Mesothelial cell of epicardium (in vitro differentiated cells): ENCODE measurements at regions not wholly inside any gene's neighbourhood (a gene's known extent, or its start where the extent isn't known, plus 50 kb on each side); places are given as distances from the start of the nearest gene placed in this dataset.

Source experiments
- DNase-seq, 2 experiments: peaks; one replicate each; pipeline ENCODE4 v3.0.0; 2021; ENCODE audit warnings: low spot score in 2 of 2; ENCODE audit not compliant: unreplicated experiment in 2 of 2
- H3K27ac Mint-ChIP-seq: 2 replicates; pipeline ENCODE4 v1.8.0; 2021; ENCODE audit warnings: mixed read lengths
- H3K27me3 Mint-ChIP-seq: 2 replicates; pipeline ENCODE4 v1.8.0; 2021; ENCODE audit warnings: low read depth, mixed read lengths
- H3K36me3 Mint-ChIP-seq: 2 replicates; pipeline ENCODE4 v1.8.0; 2021; ENCODE audit warnings: mixed read lengths
- H3K4me1 Mint-ChIP-seq: 2 replicates; pipeline ENCODE4 v1.8.0; 2021; ENCODE audit warnings: mixed read lengths
- H3K4me3 Mint-ChIP-seq: 2 replicates; pipeline ENCODE4 v1.8.0; 2021; ENCODE audit warnings: mild to moderate bottlenecking, moderate library complexity, mixed read lengths
- H3K9me3 Mint-ChIP-seq: 2 replicates; pipeline ENCODE4 v1.8.0; 2021; ENCODE audit warnings: mixed read lengths
- TF ChIP-seq, protein P1 (sequence below): fragments of 200-600 bp; sonication (generic); IDR thresholded peaks from one replicate; pipeline ENCODE4 v1.5.0; 2021; ENCODE audit warnings: antibody characterized with exemption; ENCODE audit not compliant: unreplicated experiment

DNA sequence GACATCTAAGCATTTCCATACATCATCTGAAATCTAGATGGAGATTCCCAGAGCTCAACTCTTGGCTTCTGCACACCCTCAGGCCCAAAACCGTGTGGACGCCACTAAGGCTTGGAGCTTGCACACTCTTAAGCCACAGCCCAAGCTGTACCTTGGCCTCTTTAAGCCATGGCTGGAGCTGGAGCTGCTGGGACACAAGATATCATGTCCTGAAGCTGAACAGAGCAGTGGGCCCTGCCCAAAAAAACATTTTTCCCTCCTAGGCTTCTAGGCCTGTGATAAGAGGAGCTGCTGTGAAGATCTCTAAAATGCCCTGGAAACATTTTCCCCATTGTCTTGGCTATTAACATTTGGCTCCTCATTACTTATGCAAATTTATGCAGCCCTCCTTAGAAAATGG is 188.7 kb upstream of the MBNL1 start:
- Mint-ChIP-seq H3K4me3 (no peak overlapping the region), H3K9me3 (peaks cover 3% of the 10 kb centered on the region), H3K27ac (no peak overlapping the region), H3K36me3 (no peaks in the 10 kb centered on the region), H3K27me3 (no peaks in the 10 kb centered on the region), H3K4me1 (no peaks in the 10 kb centered on the region)
- no peak for DNase-seq
- TF ChIP-seq, protein P1, sequence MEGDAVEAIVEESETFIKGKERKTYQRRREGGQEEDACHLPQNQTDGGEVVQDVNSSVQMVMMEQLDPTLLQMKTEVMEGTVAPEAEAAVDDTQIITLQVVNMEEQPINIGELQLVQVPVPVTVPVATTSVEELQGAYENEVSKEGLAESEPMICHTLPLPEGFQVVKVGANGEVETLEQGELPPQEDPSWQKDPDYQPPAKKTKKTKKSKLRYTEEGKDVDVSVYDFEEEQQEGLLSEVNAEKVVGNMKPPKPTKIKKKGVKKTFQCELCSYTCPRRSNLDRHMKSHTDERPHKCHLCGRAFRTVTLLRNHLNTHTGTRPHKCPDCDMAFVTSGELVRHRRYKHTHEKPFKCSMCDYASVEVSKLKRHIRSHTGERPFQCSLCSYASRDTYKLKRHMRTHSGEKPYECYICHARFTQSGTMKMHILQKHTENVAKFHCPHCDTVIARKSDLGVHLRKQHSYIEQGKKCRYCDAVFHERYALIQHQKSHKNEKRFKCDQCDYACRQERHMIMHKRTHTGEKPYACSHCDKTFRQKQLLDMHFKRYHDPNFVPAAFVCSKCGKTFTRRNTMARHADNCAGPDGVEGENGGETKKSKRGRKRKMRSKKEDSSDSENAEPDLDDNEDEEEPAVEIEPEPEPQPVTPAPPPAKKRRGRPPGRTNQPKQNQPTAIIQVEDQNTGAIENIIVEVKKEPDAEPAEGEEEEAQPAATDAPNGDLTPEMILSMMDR, result no peak

- H3K27me3 Mint-ChIP-seq, result no peaks in the 10 kb centered on the region
- H3K9me3 Mint-ChIP-seq, result peaks cover 3% of the 10 kb centered on the region
- no peak for DNase-seq
- TF ChIP-seq, protein P1, result no peak
- no peak overlapping the region for H3K4me3 Mint-ChIP-seq
- no peaks in the 10 kb centered on the region for H3K36me3 Mint-ChIP-seq
- no peaks in the 10 kb centered on the region for H3K4me1 Mint-ChIP-seq
- no peak overlapping the region for H3K27ac Mint-ChIP-seq
These were observed 185.6 kb upstream of the MBNL1 start for GRCh38 chr3:152083135-152083534.

DNA sequence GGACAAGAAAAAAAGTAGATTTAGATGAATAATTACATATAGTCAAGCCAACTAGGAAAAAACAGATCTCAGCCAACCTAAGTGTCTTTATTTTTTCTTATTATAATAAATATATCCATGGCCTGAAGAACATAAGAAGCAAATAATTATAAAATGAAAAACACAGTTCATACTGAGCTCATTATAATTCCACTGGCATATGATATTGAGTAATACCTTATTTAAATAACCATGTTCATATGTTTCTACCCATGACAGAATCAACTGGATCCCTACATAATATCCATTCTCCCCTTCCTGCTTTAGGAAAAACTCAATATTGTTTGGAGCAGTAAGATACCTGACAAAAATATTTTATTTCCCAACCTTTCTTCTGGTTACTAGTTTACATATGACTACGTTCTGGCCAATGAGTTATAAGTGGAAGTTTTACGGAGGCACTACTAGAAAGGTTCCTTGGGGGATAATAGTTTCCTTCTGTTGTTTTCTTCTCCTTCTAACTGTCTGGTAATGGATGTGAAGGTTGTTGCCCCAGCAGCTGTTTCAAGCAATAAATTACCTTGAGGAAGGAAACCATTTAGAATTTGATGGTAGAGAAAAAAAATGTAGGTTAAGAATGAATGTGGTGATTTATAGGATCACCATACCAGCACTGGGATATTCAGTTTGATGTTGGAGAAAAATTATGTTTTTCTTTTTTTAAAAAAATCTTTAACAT is 184.1 kb upstream of the MBNL1 start:
- Mint-ChIP-seq H3K9me3 (no peaks in the 10 kb centered on the region), H3K4me1 (no peaks in the 10 kb centered on the region), H3K4me3 (no peak overlapping the region), H3K27ac (no peak overlapping the region), H3K36me3 (no peaks in the 10 kb centered on the region), H3K27me3 (peaks cover 2% of the 10 kb centered on the region)
- TF ChIP-seq, protein P1, result no peak
- no peak for DNase-seq

GRCh38 chr3:152087153-152087552 is 181.6 kb upstream of the MBNL1 start:
- Mint-ChIP-seq H3K27me3 (peaks cover 2% of the 10 kb centered on the region), H3K4me1 (no peaks in the 10 kb centered on the region), H3K27ac (no peak overlapping the region), H3K9me3 (peaks cover 5% of the 10 kb centered on the region), H3K36me3 (no peaks in the 10 kb centered on the region), H3K4me3 (no peak overlapping the region)
- no peak for DNase-seq
- TF ChIP-seq, protein P1, result no peak

DNA sequence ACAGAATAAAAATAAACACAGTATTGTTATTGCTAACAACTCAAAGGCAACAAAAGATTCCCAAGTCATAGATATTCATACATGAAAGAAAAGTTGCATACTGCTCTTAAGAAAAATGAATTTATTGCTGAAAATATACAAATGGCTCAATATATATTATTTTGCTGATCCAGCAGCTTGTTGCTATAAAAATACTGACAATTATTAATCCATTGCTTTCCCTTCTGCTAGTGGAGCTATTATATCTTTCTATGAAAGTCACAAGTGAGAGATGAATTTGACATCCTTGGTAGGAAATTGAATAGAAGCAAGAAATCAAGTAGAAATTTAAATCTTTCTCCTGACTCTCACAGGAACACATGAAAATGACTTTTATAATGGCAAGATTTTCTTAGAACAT is 179.2 kb upstream of the MBNL1 start:
- Mint-ChIP-seq H3K27ac (no peak overlapping the region), H3K9me3 (peaks cover 7% of the 10 kb centered on the region), H3K36me3 (no peaks in the 10 kb centered on the region), H3K4me1 (no peaks in the 10 kb centered on the region), H3K27me3 (peaks cover 2% of the 10 kb centered on the region), H3K4me3 (no peak overlapping the region)
- TF ChIP-seq, protein P1, result no peak
- no peak for DNase-seq
